ENCODE measurements at regions not wholly inside any gene's neighbourhood (a gene's known extent, or its start where the extent isn't known, plus 50 kb on each side); places are given as distances from the start of the nearest gene placed in this dataset.

DNA sequence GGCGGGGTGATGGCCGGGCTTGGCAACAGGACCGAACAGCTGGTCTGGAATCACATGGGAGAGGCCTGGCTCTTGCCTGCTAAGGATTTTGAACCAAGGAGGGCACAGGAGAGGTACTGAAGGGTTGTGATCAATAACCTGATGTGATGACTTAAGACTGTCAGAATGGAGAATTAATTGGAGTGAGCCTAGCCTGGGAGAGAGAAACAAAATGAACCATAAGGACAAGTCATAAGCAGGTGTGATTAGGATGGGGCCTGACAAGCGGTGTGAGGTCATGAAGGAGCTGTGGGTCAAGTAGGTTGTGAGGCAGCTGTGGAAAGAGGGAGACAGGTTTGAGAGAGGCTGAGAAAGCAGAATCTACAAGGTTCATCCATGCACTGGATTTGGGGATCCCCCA lies 104.6 kb downstream of the MED10 start (continued):
- no peak for TF ChIP-seq SP1 (IDR thresholded peaks at IDR 0.05; ENCODE audit: low read depth, low read length)
- TF ChIP-seq, protein P1, sequence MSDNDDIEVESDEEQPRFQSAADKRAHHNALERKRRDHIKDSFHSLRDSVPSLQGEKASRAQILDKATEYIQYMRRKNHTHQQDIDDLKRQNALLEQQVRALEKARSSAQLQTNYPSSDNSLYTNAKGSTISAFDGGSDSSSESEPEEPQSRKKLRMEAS (IDR thresholded peaks at IDR 0.05), result no peak
- TF ChIP-seq SIN3A (conservative IDR thresholded peaks at IDR 0.05 in 1 of 2, IDR thresholded peaks at IDR 0.05 in 1 of 2; ENCODE audit: low read depth in 1 of 2, low read length in 2 of 2), result no peak

Data from H1 (cell line).